Inferior parietal cortex (tissue), 1 donor: ENCODE measurements at regions not wholly inside any gene's neighbourhood (a gene's known extent, or its start where the extent isn't known, plus 50 kb on each side); places are given as distances from the start of the nearest gene placed in this dataset.
A peak's percentile ranks its signal among the peaks of the same experiment; 100 is the strongest.

Experiments used
- DNase-seq: peaks from one replicate; pipeline ENCODE4 v3.0.0-alpha.2; 2016; ENCODE audit errors: extremely low spot score

- no peak for DNase-seq
These were observed 55.7 kb upstream of the OR5AN1 start for GRCh38 chr11:59302991-59303390.

GRCh38 chr11:59295435-59295834 is 63.3 kb upstream of the OR5AN1 start:
- no peak for DNase-seq

GRCh38 chr11:59292611-59293010 is 66.1 kb upstream of the OR5AN1 start:
- no peak for DNase-seq

GRCh38 chr11:59291228-59291627 is 67.5 kb upstream of the OR5AN1 start:
- no peak for DNase-seq

GRCh38 chr11:59289356-59290181 is 69.1 kb upstream of the OR5AN1 start:
- DNase-seq = no peak

- no peak for DNase-seq
These were observed 72.9 kb upstream of the OR5AN1 start for GRCh38 chr11:59285716-59286260.

GRCh38 chr11:59284773-59285129 is 72.0 kb upstream of the MPEG1 start:
- DNase-seq = no peak

- peak; percentile 57 for DNase-seq
These were observed 71.4 kb upstream of the MPEG1 start for GRCh38 chr11:59283825-59284772.

- DNase-seq = no peak
These were observed 70.6 kb upstream of the MPEG1 start for GRCh38 chr11:59283311-59283710.

GRCh38 chr11:59281177-59281576 is 68.5 kb upstream of the MPEG1 start:
- no peak for DNase-seq

- DNase-seq = no peak
These were observed 60.7 kb upstream of the MPEG1 start for GRCh38 chr11:59273373-59273841.

GRCh38 chr11:59272771-59273372 is 60.1 kb upstream of the MPEG1 start:
- DNase-seq = no peak

- no peak for DNase-seq
These were observed 59.1 kb upstream of the MPEG1 start for GRCh38 chr11:59271811-59272327.

- no peak for DNase-seq
These were observed 58.6 kb upstream of the MPEG1 start for GRCh38 chr11:59271247-59271755.

GRCh38 chr11:59267736-59268475 is 55.2 kb upstream of the MPEG1 start:
- no peak for DNase-seq

- no peak for DNase-seq
These were observed 54.5 kb upstream of the MPEG1 start for GRCh38 chr11:59267196-59267595.

GRCh38 chr11:59266491-59266890 is 53.8 kb upstream of the MPEG1 start:
- DNase-seq = no peak

GRCh38 chr11:59265735-59266134 is 53.0 kb upstream of the MPEG1 start:
- DNase-seq = no peak

GRCh38 chr11:59264736-59265135 is 52.0 kb upstream of the MPEG1 start:
- no peak for DNase-seq

GRCh38 chr11:59263225-59263894 is 50.6 kb upstream of the MPEG1 start:
- no peak for DNase-seq
